ENCODE measurements at regions not wholly inside any gene's neighbourhood (a gene's known extent, or its start where the extent isn't known, plus 50 kb on each side); places are given as distances from the start of the nearest gene placed in this dataset.

DNA sequence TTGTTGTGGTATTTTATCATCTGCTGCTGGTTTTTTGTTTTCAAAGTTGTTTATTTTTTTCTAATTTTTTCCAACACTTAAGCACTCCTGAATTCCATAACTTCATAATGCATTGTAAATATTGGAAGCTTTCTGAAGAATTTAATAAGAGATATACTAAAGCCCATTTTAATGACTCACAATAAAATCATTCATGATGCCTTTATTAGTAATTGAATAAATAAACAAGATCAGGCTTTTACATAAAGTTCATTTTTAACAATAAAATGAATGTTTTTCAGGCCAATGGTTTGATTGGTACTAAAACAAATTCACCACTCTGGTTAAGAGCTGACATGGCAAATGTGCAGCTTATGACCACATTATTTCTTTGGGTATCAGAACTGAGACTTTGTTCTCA, 408.2 kb upstream of the SMIM31 start:
- no peak for TF ChIP-seq POLR2A (IDR thresholded peaks at IDR 0.05)
- TF ChIP-seq, protein P1, sequence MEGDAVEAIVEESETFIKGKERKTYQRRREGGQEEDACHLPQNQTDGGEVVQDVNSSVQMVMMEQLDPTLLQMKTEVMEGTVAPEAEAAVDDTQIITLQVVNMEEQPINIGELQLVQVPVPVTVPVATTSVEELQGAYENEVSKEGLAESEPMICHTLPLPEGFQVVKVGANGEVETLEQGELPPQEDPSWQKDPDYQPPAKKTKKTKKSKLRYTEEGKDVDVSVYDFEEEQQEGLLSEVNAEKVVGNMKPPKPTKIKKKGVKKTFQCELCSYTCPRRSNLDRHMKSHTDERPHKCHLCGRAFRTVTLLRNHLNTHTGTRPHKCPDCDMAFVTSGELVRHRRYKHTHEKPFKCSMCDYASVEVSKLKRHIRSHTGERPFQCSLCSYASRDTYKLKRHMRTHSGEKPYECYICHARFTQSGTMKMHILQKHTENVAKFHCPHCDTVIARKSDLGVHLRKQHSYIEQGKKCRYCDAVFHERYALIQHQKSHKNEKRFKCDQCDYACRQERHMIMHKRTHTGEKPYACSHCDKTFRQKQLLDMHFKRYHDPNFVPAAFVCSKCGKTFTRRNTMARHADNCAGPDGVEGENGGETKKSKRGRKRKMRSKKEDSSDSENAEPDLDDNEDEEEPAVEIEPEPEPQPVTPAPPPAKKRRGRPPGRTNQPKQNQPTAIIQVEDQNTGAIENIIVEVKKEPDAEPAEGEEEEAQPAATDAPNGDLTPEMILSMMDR (IDR thresholded peaks at IDR 0.05), result no peak

All from vagina (tissue), 2 donors.